GM10266 (cell line): ENCODE measurements at regions not wholly inside any gene's neighbourhood (a gene's known extent, or its start where the extent isn't known, plus 50 kb on each side); places are given as distances from the start of the nearest gene placed in this dataset.

Source experiments
- DNase-seq: peaks from one replicate; pipeline ENCODE4 v3.0.0; 2012; ENCODE audit errors: extremely low spot score
- CTCF ChIP-seq: IDR thresholded peaks from 2 replicates; pipeline ENCODE4 v1.5.1; 2012; ENCODE audit warnings: mild to moderate bottlenecking, low read depth; ENCODE audit not compliant: control insufficient read depth, insufficient read depth; ENCODE audit errors: missing control alignments

GRCh38 chr18:64994370-64994769 is 756.4 kb upstream of the CDH7 start:
- DNase-seq, result no peak
- no peak for TF ChIP-seq CTCF

GRCh38 chr18:64993695-64994094 is 757.1 kb upstream of the CDH7 start:
- TF ChIP-seq CTCF, result no peak
- DNase-seq, result no peak

GRCh38 chr18:64992654-64993053 is 758.2 kb upstream of the CDH7 start:
- DNase-seq, result no peak
- no peak for TF ChIP-seq CTCF

- TF ChIP-seq CTCF, result no peak
- no peak for DNase-seq
Measured at GRCh38 chr18:64991102-64991501, 759.7 kb upstream of the CDH7 start.

- no peak for TF ChIP-seq CTCF
- DNase-seq, result no peak
Measured at GRCh38 chr18:64986906-64987495, 763.8 kb upstream of the CDH7 start.

GRCh38 chr18:64983497-64984238 is 767.1 kb upstream of the CDH7 start:
- no peak for DNase-seq
- no peak for TF ChIP-seq CTCF

GRCh38 chr18:64982414-64983055 is 768.3 kb upstream of the CDH7 start:
- DNase-seq, result no peak
- no peak for TF ChIP-seq CTCF
